NCI-H524 treated with DMSO at 0.1 percent for 48 hours (cell line): ENCODE measurements at regions not wholly inside any gene's neighbourhood (a gene's known extent, or its start where the extent isn't known, plus 50 kb on each side); places are given as distances from the start of the nearest gene placed in this dataset.

Experiments used
- DNase-seq: peaks from one replicate; lab custom pipeline; 2025; lab: John Stamatoyannopoulos, UW

GRCh38 chr14:95979339-95980042 lies 59.7 kb upstream of the C14orf132 start:
- peak; percentile 22 for DNase-seq

DNA sequence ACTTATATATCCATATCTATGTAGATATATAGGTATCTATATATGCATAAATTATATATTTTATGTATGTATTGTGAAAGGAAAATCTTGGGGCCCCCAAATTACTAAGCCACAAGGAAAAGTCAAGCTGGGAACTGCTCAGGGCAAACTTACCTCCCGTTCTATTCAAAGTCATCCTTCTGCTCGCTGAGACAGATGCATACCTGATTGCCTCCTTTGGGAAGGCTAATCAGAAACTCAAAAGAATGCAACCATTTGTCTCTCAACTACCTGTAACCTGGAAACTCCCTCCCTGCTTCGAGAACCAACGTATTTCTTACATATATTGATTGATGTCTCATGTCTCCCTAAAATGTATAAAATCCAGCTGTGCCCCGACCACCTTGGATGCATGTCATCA lies 58.8 kb upstream of the C14orf132 start:
- no peak for DNase-seq

DNA sequence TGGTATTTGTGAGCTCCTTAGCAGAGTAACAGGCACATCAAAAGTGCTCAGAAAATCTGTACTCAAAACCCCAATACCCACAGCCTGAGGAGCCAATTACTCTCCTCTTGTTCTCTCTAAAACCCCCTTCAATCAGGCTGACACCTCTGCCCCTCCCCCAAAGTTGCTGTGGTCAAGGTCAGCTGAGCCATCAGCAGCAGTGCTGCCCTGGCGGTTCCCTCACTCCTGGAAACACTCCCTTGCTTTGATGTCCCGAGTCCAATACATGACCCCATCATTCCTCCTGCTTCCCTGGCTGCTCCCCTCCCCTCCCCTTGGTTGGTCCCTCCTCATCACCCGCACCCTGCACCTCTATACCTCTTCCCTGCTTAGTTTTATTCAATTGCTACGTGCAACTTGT lies 57.2 kb upstream of the C14orf132 start:
- no peak for DNase-seq

DNA sequence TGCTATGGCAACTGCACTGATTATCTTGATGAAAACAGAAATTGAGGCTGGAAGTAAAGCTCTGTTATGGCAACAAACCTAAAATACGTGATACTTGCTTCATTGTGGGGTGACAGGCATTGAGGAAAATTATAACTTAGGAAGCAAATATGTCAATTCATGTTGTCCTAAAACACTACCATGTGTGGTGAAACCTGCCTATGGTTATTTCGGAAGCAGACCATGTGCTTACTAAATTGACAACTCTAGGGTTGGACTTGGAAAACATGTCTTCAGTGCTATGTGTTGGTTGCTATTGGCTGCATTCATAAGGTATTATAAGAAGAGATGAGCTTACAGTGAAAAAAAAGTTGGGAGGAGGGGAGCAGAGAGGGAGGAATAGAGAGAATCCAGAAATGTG lies 55.0 kb upstream of the C14orf132 start:
- DNase-seq, result no peak
